Caco-2 (cell line): ENCODE measurements at regions not wholly inside any gene's neighbourhood (a gene's known extent, or its start where the extent isn't known, plus 50 kb on each side); places are given as distances from the start of the nearest gene placed in this dataset.

Experiments
- BruUV-seq: library from RNA; stranded (reverse); fragments of 400-500 nt; replicated peaks from 2 replicates; lab custom pipeline; 2021; lab: Mats Ljungman, UMichigan
- CTCF ChIA-PET: fragments of 300-600 bp; sonication (Branson Sonifier 250); formaldehyde crosslinking; loops from one replicate; lab custom pipeline; 2022; ENCODE audit warnings: antibody characterized with exemption; lab: Charles Lee
- POLR2A ChIA-PET: fragments of 300-600 bp; sonication (Branson Sonifier 250); formaldehyde crosslinking; loops from one replicate; lab custom pipeline; 2022; ENCODE audit warnings: antibody characterized with exemption; lab: Charles Lee
- DNase-seq, 2 experiments: peaks; one replicate each; pipeline versions ENCODE4 v3.0.0 to v3.0.0-alpha.2; 2020 to 2022
- H3K27me3 ChIP-seq: replicated peaks from 2 replicates; pipeline ENCODE4 v1.6.0; 2011; ENCODE audit warnings: low read length; ENCODE audit not compliant: control insufficient read depth, insufficient read depth
- H3K36me3 ChIP-seq: 2 replicates; pipeline ENCODE4 v1.5.1; 2011; ENCODE audit warnings: low read length; ENCODE audit not compliant: control insufficient read depth, insufficient read depth
- H3K4me1 ChIP-seq: fragments of 250-450 bp; sonication (Bioruptor Pico); 2 replicates; pipeline ENCODE4 v1.5.1; 2020; ENCODE audit warnings: mild to moderate bottlenecking
- H3K4me3 ChIP-seq: 2 replicates; pipeline ENCODE4 v1.5.1; 2011; ENCODE audit warnings: low read depth, mild to moderate bottlenecking, control low read depth, low read length
- H3K9me3 ChIP-seq: fragments of 250-450 bp; sonication (Bioruptor Pico); 2 replicates; pipeline ENCODE4 v1.5.1; 2020; ENCODE audit warnings: mild to moderate bottlenecking, moderate library complexity
- H3K27ac Mint-ChIP-seq: one replicate; pipeline ENCODE4 v1.8.0; 2022; ENCODE audit warnings: mixed read lengths; ENCODE audit not compliant: unreplicated experiment
- H3K27me3 Mint-ChIP-seq: one replicate; pipeline ENCODE4 v1.8.0; 2022; ENCODE audit warnings: mixed read lengths; ENCODE audit not compliant: insufficient read depth, unreplicated experiment
- H3K36me3 Mint-ChIP-seq: one replicate; pipeline ENCODE4 v1.8.0; 2022; ENCODE audit warnings: mild to moderate bottlenecking, mixed read lengths; ENCODE audit not compliant: insufficient read depth, unreplicated experiment
- H3K4me1 Mint-ChIP-seq: one replicate; pipeline ENCODE4 v1.8.0; 2022; ENCODE audit warnings: low read depth, mixed read lengths; ENCODE audit not compliant: unreplicated experiment
- H3K4me3 Mint-ChIP-seq: one replicate; pipeline ENCODE4 v1.8.0; 2022; ENCODE audit warnings: mild to moderate bottlenecking, moderate library complexity, mixed read lengths; ENCODE audit not compliant: unreplicated experiment
- H3K9me3 Mint-ChIP-seq: one replicate; pipeline ENCODE4 v1.8.0; 2022; ENCODE audit warnings: mixed read lengths; ENCODE audit not compliant: unreplicated experiment
- intact Hi-C: fragments of 100-400 bp; cut with micrococcal nuclease; formaldehyde crosslinking; loops from one replicate; pipeline ENCODE4 v1.10.0; 2022; ENCODE audit not compliant: unreplicated experiment
- TF ChIP-seq, protein P1 (sequence below), 2 experiments: fragments of 200-600 bp in 1 of 2; IDR thresholded peaks; 1 replicate in 1 of 2; 2 replicates in 1 of 2; pipeline versions ENCODE4 v1.5.1 to v1.8.0; 2011 to 2022; ENCODE audit warnings: antibody characterized with exemption in 1 of 2, control low read depth in 1 of 2, inconsistent platforms in 1 of 2, low read depth in 1 of 2, low read length in 1 of 2, mild to moderate bottlenecking in 1 of 2, moderate library complexity in 1 of 2; ENCODE audit not compliant: insufficient read depth in 1 of 2, severe bottlenecking in 1 of 2, unreplicated experiment in 1 of 2

DNA sequence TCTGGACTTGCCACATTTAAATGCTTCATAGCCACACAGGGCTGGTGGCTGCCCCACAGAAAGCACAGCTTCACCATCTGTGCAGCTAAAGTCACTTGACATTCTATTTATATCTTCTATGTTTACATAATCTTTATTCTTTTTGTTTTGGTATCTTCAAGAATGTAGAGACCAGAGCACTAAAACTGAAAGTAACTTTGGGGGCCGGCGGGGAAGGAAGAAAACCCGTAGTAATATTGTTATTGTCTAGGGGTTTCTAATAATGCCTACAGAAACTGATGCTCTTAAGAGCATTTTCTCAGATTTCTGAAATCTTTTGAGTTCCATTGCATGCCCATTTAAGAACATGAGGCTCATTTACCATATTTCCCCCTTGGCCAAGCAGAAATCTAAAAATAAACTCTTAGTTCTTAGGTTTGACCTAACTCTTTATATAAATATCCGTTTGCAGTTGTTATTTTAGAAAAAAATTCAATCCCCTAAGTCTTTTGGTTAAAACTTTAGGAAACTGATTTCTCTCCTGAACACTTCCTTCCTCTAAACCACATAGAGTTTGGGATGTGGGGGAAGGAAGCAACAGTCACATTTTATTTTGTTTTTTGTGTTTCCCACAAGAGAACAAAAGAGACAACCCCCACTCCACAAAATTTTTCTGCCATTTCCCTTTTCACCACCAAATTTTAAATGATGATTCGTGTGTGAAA, 207.6 kb downstream of the OGFRL1 start:
- Mint-ChIP-seq H3K27me3 (no peaks in the 10 kb centered on the region), H3K9me3 (no peaks in the 10 kb centered on the region), H3K27ac (no peak overlapping the region), H3K4me3 (no peak overlapping the region), H3K36me3 (no peaks in the 10 kb centered on the region), H3K4me1 (peaks cover 9% of the 10 kb centered on the region)
- Histone ChIP-seq H3K9me3 (no peaks in the 10 kb centered on the region), H3K27me3 (no peaks in the 10 kb centered on the region), H3K4me1 (peaks cover 45% of the 10 kb centered on the region), H3K36me3 (no peaks in the 10 kb centered on the region), H3K4me3 (no peak overlapping the region)
- ChIA-PET CTCF (no interaction called here), POLR2A (no interaction called here)
- no TSS peak for BruUV-seq
- TF ChIP-seq, protein P1, sequence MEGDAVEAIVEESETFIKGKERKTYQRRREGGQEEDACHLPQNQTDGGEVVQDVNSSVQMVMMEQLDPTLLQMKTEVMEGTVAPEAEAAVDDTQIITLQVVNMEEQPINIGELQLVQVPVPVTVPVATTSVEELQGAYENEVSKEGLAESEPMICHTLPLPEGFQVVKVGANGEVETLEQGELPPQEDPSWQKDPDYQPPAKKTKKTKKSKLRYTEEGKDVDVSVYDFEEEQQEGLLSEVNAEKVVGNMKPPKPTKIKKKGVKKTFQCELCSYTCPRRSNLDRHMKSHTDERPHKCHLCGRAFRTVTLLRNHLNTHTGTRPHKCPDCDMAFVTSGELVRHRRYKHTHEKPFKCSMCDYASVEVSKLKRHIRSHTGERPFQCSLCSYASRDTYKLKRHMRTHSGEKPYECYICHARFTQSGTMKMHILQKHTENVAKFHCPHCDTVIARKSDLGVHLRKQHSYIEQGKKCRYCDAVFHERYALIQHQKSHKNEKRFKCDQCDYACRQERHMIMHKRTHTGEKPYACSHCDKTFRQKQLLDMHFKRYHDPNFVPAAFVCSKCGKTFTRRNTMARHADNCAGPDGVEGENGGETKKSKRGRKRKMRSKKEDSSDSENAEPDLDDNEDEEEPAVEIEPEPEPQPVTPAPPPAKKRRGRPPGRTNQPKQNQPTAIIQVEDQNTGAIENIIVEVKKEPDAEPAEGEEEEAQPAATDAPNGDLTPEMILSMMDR (IDR thresholded peaks at IDR 0.05; ENCODE audit: insufficient read depth in 1 of 2, low read depth in 1 of 2, low read length in 1 of 2, severe bottlenecking in 1 of 2, unreplicated experiment in 1 of 2) = no peak
- no peak for DNase-seq
- intact Hi-C loops = no loop called here

- DNase-seq = no peak
- TF ChIP-seq, protein P1 (IDR thresholded peaks at IDR 0.05; ENCODE audit: insufficient read depth in 1 of 2, low read depth in 1 of 2, low read length in 1 of 2, severe bottlenecking in 1 of 2, unreplicated experiment in 1 of 2) = no peak
- ChIA-PET POLR2A (no interaction called here), CTCF (no interaction called here)
- Histone ChIP-seq H3K27me3 (no peaks in the 10 kb centered on the region), H3K36me3 (no peaks in the 10 kb centered on the region), H3K4me1 (peaks cover 45% of the 10 kb centered on the region), H3K9me3 (no peaks in the 10 kb centered on the region), H3K4me3 (no peak overlapping the region)
- H3K4me1 Mint-ChIP-seq = peaks cover 10% of the 10 kb centered on the region
- intact Hi-C loops = no loop called here
- H3K36me3 Mint-ChIP-seq = no peaks in the 10 kb centered on the region
- H3K27me3 Mint-ChIP-seq = no peaks in the 10 kb centered on the region
- H3K9me3 Mint-ChIP-seq = no peaks in the 10 kb centered on the region
- no TSS peak for BruUV-seq
- no peak overlapping the region for H3K4me3 Mint-ChIP-seq
- no peak overlapping the region for H3K27ac Mint-ChIP-seq
Measured at GRCh38 chr6:71496722-71497033, 208.1 kb downstream of the OGFRL1 start.

GRCh38 chr6:71498638-71499037, 210.0 kb downstream of the OGFRL1 start:
- Histone ChIP-seq H3K4me3 (no peak overlapping the region), H3K27me3 (no peaks in the 10 kb centered on the region), H3K36me3 (no peaks in the 10 kb centered on the region), H3K4me1 (peaks cover 55% of the 10 kb centered on the region), H3K9me3 (no peaks in the 10 kb centered on the region)
- Mint-ChIP-seq H3K36me3 (no peaks in the 10 kb centered on the region), H3K27me3 (no peaks in the 10 kb centered on the region), H3K4me3 (no peak overlapping the region), H3K4me1 (peaks cover 17% of the 10 kb centered on the region), H3K9me3 (no peaks in the 10 kb centered on the region), H3K27ac (no peak overlapping the region)
- POLR2A ChIA-PET = no interaction called here
- CTCF ChIA-PET = no interaction called here
- no peak for DNase-seq
- TF ChIP-seq, protein P1 (IDR thresholded peaks at IDR 0.05; ENCODE audit: insufficient read depth in 1 of 2, low read depth in 1 of 2, low read length in 1 of 2, severe bottlenecking in 1 of 2, unreplicated experiment in 1 of 2) = no peak
- intact Hi-C loops = no loop called here
- BruUV-seq = no TSS peak
